ENCODE measurements at regions not wholly inside any gene's neighbourhood (a gene's known extent, or its start where the extent isn't known, plus 50 kb on each side); places are given as distances from the start of the nearest gene placed in this dataset.

DNA sequence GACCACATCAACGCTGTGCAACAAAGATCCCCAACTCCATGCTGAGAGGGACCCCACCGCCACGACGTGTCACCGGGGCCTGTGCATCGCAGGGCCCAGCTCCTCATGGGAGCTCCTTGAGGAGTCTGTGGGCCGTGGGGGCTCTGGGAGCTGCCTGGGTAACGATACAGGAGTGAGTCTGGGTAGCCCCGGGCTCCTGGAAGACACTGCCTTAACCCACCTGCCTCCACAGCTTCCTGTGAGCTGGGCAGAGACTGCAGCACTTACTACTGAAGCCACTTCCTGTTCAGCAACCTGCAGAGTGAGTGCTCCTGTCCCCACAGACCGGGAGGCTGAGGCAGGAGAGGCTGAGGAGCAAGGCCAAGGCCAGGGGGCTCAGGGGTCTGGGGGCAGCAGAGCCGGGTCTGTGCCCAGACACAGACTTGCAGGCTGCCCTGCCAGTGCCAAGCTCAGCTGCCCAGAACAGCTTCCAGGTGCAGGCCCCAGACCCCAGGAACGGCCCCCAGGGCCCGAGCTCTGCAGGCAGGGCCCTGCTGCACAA is 226.7 kb downstream of the BRD1 start:
- no peak for DNase-seq

DNA sequence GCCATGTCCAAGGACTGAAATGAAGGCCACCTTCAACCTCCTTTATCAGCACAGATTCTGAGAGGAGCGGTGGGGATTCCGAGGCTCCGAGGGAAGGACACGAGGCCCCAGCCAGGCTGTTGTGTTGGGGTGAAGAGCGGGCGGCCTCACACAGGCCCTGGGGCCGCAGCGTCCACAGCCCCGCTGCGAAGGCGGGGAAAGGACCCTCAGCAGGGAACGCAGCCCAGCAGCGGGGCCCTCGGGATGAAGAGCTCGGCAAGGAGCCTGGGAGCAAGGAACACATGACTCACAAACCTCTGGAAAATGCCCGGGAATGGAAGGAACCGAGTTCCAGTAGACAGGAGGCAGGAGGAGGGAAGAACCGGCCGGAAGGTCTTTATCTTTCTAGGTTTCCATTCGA is 227.2 kb downstream of the BRD1 start:
- DNase-seq, result no peak

DNA sequence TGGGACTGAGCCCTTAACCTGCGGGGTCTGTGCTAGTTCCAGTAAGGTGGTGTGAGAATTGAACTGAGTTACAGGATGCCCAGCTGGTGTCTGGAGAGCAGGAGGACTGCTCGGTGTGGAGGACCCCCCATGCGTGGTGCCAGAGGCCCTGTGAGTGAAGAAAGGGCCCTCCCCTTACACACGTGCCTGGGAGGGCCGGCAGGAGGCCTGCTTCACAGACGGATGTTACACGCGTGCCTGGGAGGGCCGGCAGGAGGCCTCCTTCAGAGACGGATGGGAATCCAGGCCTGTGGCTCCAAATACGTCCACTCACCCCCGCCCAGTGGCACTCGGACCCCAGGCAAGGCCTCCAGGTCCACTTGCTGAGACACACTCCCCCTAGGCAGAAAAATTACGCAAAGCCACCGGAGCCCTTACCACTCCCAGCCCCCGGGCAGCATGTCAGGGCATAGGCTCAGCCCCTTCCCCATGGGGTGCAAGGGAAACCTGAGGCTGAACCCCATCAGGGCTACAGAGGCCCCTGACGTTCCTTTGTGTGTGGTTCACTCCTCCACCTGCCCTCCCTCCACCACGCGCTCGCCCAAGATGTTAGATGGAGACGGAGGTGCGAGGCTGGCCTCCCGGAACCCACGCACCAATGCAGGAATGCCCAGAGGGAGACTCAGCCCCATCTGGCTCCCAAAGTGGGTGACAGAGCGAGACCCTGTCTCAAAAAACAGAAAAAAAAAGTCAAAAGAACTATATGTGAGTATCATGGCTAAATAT is 227.8 kb downstream of the BRD1 start:
- DNase-seq, result no peak

DNA sequence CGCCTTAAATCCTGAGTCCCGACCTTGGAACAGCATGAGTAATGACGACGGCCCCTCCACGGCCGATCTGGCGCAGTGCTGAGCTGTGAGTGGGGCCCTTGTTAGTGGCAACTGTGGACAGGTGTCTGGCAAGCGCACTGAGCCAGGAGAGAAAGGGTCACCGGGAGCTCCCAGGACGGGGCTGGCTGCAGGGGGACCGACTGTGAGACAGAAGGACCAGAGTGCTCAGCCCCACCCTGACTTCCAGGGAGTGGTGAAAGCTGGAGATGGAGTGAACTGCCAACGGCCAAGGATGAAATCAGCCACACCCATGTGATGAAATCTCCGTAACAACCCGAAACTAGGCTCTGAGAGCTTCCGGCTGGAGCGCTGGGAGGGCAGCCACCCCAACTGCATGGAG is 228.6 kb downstream of the BRD1 start:
- DNase-seq, result no peak

DNA sequence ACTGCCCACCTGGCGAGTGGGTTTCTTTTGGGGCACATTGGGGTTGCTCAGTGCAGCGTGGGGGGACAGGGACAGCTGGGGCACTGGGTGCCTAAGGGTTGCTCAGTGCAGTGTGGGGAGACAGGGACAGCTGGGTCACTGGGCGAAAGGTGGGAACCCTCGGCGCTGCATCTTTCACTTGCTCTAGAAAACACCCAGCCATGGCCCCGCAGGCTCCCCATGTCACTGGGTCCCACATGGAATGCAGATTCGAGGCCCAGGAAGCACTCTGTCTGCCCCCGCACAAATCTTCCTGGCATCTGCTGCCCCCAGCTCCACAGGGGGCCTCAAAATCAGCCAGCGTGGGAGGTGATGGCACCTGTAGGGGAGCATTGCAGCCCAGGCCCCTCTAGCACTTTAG is 229.3 kb downstream of the BRD1 start:
- DNase-seq, result no peak

DNA sequence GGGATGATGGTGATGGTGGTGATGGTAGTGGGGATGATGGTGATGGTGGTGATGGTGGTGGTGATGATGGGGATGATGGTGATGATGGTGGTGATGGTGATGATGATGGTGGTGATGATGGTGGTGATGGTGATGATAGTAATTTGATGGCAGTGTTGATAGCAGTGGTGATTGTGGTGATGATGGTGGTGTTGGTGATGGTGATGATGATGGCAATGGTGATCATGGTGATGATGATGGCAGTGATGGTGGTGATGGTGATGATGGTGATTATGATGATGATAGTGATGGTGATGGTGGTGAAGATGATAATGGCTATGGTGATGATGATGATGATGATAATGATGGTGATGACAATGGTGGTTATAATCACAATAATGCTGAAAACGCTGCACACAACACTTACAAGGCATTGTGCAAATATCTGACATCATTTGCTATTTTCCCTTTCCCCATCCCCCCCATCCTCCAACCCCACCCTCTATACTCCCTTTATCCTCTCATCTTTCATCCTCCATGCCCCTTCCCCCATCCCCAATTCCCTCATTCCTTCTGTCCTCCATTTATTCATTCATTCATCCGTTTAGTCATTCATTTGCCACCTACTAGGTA is 230.1 kb downstream of the BRD1 start:
- DNase-seq, result no peak

DNA sequence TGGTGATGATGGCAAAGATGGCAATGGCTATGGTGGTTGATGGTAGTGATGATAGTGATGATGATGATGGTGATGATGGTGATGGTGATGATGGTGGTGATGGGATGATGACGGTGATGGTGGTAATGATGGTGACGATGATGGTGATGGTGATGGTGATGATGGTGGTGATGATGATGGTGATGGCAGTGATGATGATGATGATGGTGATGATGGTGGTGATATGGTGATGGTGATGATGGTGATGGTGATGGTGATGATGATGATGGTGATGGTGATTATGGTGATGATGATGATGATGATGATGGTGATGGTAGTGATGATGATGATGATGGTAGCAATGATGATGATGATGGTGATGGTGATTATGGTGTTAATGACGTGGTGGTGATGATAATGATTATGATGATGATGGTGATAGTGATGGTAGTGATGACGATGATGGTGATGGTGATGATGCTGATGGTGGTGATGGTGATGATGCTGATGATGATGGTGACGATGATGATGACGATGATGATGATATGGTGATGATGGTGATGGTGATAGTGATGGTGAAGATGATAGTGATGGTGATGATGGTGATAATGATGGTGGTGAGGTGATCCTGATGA is 232.1 kb downstream of the BRD1 start:
- no peak for DNase-seq

DNA sequence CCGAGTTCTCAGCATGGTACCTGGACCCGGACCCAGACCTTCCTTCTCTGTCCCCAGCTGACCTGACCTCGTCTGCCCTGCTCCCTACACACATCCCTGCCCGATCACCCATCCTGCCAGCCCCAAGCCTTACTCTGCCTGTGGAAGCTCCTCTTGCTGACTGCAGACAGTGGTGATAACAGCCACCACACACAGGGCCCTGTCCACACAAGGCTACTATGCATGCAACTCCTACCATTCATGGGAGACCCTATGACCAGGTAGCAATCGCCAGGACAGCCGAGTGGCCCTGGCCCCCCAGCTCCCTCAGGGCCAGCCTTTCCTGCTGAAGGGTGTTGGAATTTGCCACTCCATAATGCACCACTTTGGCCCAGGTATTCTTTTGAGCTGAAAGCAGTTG is 233.6 kb downstream of the BRD1 start:
- DNase-seq, result no peak

DNA sequence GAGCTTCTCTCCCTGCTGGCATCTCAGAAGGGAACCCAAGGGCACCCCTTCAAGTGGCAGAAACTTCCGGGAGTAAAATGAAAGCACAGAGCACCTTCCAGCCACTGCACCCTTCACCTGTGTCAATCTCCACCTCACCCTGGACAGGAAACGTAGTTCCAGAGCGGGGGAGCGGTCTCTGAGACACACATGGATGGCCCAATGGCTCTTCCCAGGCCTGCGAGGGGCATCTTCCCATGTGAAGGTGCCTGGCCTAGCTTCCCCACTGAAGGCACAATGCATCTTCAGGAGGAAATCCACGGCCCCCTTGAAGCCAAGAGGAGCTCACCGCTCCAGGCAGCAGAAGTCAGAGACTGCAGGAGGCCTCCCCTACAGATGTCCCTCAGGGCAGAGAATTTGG is 234.2 kb downstream of the BRD1 start:
- DNase-seq, result no peak

DNA sequence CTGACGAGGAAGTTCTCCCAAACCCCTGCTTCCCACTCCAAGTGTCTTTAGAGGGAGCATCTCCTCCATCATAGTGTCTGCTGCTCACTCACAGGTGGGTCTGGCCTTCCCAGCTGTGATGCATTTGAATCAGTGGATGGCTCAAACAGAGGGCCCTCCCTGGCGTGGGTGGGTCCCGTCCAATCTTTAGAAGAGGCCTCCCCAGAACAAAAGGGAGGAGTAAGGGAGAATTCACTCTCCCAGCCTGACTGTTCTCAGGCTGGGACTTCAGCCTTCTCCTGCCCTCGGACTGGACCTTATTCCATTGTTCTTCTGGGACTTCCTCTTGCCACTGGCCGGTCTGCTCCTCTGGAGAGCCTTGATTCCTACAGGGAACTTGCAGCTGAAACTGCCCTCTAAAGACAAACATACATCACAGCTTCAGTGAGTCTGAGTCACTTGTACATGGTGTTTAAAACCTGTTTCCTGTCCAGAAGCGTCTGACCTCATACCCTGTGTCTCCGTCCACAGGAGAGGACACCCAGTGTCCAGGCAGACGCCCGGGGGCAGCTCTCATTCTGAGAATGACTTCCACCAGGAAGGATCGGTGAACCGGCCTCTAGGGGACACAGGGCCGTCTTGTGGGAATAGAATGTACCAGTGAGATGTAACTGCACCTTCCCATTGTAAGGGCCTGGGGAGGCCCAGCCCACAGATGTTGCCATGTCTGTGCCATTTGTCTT is 234.7 kb downstream of the BRD1 start:
- no peak for DNase-seq

DNA sequence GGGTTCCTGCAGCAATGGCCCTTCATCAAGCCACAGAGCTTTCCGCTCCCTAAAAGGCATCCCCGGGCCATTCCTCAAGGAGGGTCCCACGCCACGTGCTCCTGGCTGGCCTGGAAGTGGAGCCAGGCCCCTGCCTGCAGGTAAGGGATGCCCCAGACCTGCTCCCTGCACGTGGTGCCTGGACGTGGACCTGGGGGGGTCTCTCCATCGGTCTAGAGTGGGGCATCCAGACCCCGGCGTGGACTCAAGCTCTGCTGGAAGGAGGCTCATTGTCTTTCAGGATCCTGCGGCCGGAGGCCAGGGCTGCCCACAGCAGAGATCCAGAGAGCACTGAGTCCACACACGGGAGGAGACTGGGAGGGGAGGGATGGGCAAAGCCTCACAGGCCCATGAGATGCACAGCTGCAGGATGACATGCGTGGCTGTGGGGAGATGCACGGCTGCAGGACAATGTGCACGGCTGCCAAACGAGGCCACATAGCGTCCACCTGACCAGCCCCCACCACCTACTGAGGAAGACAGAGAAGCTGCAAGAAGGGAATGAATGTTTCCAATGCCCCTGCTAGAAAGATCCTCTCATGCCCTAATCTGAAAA is 236.7 kb downstream of the BRD1 start:
- DNase-seq, result no peak

DNA sequence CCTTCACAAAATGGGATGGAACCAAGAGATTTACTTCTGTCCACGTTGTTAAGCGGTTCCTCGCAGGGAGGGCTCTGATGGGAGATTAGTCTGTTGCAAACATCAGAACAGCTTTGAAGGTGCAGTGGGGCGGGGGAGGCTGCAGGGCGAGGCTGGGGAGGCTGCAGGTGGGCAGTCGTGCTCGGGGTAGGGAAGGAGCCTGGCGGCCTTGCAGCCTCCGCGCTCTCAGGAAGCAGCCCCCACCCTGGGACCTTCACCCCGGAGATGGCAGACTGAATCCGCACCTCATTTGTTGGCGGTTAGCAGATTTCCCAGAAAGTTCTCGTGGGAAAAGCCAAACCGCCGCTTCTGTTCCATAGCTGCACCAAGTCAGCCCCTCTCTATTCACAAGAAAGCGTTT is 237.3 kb downstream of the BRD1 start:
- no peak for DNase-seq

DNA sequence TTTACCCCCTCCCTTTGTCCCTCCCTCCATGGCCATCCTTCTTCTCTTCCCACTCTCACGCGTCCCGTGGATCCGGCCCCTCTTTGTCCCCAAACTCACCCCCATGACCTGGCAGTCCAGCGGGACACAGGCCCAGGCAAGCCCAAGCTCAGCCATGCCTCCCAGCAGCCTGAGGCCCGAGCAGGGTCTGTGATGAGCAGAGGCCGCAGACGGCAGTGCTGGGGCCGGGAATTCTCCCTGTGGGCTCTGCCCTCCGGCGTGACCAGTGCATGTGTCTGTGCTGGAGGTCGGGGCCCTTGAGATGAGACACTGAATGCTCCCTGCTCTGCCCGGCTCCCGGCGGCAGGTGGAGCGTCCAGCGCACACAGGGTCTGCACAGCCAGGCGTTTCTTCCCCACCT is 237.9 kb downstream of the BRD1 start:
- DNase-seq, result peak; percentile 6

DNA sequence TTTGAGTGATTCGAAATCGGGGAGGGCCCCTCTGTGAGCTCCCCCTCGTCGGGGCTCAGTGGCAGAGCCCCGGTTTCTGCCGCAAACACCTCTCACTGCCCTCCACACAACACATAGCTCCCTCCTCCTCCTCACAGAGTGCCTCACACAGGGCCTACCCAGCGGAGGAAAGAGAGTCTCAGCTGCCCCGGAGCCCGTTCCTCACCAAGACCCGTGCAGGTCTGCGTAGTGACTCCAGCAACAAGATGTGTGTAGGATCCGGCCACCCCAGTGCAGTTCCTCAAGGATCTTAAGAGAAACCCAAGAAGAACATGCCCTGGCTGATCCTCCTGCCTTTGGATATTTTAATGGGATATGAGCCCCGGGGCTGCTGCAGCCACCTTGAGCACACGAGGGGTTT is 238.4 kb downstream of the BRD1 start:
- no peak for DNase-seq

DNA sequence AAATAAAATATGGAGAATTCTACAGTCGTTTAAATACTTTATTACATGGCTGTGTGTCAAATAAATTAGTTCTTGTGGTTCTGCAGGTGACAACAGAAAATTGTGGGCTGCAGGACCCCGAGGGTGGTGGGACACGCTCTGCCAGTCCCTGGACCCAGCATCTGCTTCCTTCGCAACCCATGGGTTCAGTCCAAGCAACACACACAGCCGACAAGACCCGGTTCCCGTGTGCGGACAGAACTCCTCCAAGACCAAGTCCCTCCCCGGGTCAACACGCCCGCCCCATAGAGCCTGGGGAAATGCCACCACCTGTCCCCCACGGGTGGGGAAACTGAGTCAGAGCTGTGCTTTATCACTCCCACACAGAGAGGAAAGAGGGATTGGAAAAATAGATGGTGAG is 238.9 kb downstream of the BRD1 start:
- no peak for DNase-seq

DNA sequence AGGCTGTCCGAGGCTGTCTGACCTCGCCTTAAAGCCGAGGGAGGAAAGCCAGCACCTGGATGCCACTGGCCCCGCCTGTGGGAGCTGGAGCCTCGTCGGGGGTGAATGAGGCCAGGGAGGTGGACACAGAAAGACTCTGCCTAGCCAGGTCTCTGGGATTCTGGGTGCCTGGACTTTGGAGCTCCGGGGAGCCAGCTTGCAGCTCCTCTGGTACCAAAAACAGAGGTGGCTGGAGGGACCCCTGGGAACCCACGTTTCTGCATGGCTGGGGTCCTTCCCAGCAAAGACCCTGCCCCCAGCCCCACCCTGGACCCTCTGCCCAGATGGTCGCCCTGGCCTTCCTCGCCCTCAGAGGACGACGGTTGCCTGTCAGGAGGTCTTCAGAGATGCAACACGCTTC is 239.7 kb downstream of the BRD1 start:
- peak; percentile 4 for DNase-seq

DNA sequence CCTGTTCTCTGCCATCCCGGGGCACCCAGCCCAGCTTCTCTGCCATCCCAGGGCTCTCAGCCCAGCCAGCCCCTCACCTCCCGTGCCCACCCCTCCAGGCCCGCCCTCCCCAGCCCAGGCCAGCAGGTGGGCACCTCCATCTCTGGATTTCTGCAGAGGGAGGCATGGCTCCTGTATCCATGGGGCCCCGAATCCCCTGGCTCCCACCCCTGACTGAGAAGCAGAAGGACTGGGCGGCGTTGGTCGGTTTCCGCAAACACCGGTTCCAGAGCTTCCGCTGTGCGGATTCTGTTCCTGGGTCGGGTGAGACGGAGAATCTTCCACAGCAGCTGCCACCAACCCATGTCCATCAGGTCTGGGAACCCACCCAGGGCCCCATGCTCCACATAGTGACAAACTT is 240.3 kb downstream of the BRD1 start:
- peak; percentile 7 for DNase-seq

DNA sequence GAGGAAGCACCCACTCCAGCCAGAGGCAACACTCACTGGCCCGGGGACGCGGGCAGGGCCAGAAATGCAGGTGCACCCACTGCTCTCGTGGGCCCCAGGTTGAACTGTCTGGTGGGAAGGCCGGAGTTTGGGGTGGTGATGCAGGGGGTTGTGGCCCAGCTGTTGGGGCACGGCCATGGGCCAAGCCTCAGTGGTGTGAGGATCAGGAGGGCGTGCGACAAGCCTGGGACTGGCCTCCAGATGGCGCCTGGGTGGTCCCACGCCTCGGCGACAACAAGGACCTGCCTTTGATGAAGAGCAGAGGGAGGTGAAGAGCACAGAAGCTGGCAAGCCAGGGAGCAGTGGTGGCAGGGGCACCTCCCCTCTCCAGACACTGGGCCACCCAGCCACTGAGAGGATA is 240.8 kb downstream of the BRD1 start:
- peak; percentile 5 for DNase-seq

DNA sequence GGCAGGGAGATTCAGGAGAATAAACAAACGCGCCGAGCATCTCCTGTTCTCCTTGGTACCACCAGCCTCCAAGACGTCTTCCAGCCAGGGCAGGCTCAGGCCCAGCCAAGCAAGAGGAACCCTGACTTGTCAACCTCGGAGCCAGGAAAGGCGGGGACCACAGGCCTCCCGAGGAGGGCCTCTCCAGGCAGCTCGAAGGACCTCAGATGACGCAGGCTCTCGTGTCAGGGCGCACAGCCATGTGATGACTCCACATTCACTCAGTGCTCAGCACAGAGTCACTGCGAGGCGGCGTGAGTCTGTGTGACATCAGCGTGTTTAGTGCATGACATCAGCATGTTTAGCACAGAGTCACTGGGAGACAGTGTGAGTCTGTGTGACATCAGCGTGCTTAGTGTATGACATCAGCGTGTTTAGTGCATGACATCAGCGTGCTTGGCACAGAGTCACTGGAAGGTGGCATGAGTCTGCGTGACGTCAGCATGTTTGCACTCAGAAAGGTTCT is 241.4 kb downstream of the BRD1 start:
- DNase-seq, result peak; percentile 9

DNA sequence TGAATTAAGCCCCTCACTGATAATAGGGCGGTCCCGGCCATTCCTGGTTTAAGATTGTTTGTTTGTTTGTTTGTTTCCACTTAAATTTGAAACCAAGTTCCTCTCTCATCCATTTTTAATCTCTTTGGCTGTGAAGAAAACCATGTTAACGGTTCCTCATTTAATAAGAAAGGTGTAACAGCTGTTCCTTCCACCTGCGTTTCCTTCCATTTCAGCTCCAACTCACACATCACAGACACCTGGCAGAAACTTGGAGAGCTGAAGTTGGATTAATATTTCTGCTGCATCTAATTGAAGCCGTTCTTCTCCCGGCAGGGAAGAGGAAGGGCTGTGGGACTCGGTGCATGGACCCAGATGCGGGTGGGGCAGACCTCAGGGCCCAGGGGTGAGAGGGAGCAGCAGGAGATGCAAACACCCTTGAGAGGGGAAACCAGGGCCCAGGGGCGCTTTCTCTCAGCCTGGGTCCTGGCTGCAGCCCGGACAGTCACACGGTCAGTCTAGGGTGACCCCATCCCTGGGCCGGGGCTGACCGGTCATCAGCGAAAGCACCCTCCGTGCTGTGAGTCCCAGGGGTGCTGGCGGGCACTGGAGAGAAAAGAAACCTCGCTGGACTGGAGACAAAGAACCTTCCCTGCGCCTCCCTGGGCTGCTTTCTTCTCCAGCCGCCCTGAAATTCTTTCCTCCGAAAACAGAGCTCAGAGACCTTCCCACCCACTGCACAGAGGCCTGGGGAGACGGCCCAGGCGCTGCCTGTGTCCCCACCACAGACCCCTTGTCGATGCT is 242.0 kb downstream of the BRD1 start:
- peak; percentile 7 for DNase-seq

DNA sequence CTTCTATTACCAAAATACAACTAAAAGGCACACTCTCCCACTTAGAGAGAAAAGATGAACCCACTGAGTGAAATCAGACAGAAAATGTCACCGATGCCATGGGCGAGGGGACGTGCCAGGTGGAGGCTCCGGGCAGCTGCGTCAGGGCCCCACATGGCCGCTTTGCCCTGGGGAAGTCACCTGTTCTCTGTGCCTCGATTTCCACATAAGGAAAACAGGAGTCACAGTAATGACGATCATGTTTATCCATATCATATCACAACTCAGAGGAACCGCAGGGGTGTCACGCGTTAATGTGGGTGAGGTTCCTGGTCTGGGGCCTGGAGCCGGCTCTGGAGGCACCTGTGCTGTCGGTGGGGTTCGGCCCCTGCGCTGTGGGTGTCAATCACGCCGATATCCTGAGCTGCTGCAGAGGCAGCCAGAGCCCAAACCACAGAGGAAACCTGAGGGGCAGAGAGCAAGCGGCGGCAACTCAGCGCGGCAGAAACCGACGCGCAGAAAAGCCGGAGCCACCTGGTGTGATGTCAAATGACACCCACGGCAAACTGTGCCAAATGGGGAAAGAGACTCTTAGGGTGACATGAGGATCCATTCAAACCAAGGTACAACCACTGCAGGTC is 243.7 kb downstream of the BRD1 start:
- DNase-seq, result peak; percentile 4

DNA sequence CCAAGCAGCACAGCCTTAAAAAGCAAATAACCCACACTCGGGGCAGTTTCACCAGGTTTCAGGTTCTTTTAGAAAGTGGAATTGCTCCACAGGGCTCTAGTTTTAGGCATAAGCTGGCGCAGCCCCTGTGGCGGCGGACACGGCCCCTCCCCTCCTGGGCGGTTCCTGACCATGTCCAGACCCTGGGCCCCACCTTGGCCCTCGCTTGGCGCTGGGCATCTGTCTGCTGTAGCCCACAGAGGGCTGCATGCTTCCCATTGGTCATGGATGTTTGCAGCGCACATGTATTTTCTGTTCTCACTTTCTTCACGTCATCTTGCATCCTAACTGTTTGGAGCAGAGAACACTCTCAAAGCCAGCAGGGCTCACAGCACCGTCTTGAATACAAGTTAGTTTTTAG is 244.3 kb downstream of the BRD1 start:
- no peak for DNase-seq

All from activated naive CD4-positive, alpha-beta T cell treated with anti-CD3 and anti-CD28 coated beads, Interleukin-2, amount 50 U/mL, for 16 hours (primary cell).